ENCODE measurements at regions not wholly inside any gene's neighbourhood (a gene's known extent, or its start where the extent isn't known, plus 50 kb on each side); places are given as distances from the start of the nearest gene placed in this dataset.

GRCh38 chr6:128676456-128676855 lies 156.1 kb upstream of the PTPRK start:
- no peak for ATAC-seq (ENCODE audit: low read depth)
- no peaks in the 10 kb centered on the region for H3K36me3 Mint-ChIP-seq

GRCh38 chr6:128672023-128672422 lies 151.6 kb upstream of the PTPRK start:
- DNase-seq (no peak), ATAC-seq (ENCODE audit: low read depth) (no peak)
- no peak overlapping the region for H3K27ac Mint-ChIP-seq
- H3K4me3 Mint-ChIP-seq: no peak overlapping the region
- H3K9me3 Mint-ChIP-seq: peaks cover 2% of the 10 kb centered on the region
- POLR2A ChIA-PET: no interaction called here
- peaks cover 8% of the 10 kb centered on the region for H3K27me3 Mint-ChIP-seq
- no peaks in the 10 kb centered on the region for H3K36me3 Mint-ChIP-seq
- peaks cover 2% of the 10 kb centered on the region for H3K4me1 Mint-ChIP-seq

More at GRCh38 chr6:128676456-128676855, 156.1 kb upstream of the PTPRK start:
- no peak for DNase-seq
- H3K9me3 Mint-ChIP-seq: peaks cover 4% of the 10 kb centered on the region
- peaks cover 2% of the 10 kb centered on the region for H3K4me1 Mint-ChIP-seq
- no peak overlapping the region for H3K27ac Mint-ChIP-seq
- H3K27me3 Mint-ChIP-seq: peaks cover 2% of the 10 kb centered on the region
- H3K4me3 Mint-ChIP-seq: no peak overlapping the region
- POLR2A ChIA-PET: no interaction called here

DNA sequence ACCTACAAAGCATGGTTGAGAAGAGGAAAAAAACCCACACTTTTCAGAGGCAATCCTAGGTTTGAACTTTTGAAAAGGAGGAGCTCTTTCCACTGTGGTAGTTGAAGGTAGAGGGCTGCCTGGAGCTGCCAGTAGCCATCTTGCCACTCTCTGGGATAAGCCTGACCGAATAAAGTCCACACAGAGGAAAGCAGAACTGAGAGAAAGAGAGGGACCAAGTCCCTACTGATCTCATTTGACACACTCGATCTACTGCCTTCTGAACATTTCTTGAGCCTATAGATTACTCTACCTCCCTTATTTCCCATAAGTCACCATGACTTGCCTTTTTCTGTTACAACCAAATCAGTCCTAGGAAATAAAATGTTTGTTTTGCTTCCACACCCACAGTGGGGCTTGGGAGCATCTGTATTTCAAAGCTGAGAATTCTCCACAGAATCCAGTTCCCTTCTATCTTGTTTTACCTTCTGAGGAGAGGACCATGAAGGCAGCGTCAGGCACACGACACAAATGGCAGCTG lies 147.0 kb upstream of the PTPRK start:
- POLR2A ChIA-PET: no interaction called here
- peaks cover 6% of the 10 kb centered on the region for H3K27me3 Mint-ChIP-seq
- no peaks in the 10 kb centered on the region for H3K36me3 Mint-ChIP-seq
- ATAC-seq (ENCODE audit: low read depth) (no peak), DNase-seq (no peak)
- H3K4me3 Mint-ChIP-seq: no peak overlapping the region
- H3K9me3 Mint-ChIP-seq: no peaks in the 10 kb centered on the region
- H3K4me1 Mint-ChIP-seq: no peaks in the 10 kb centered on the region
- H3K27ac Mint-ChIP-seq: no peak overlapping the region

- no peak overlapping the region for H3K27ac Mint-ChIP-seq
- no peak overlapping the region for H3K4me3 Mint-ChIP-seq
- no peaks in the 10 kb centered on the region for H3K4me1 Mint-ChIP-seq
- no peaks in the 10 kb centered on the region for H3K9me3 Mint-ChIP-seq
- H3K36me3 Mint-ChIP-seq: no peaks in the 10 kb centered on the region
- H3K27me3 Mint-ChIP-seq: peaks cover 6% of the 10 kb centered on the region
- DNase-seq (no peak), ATAC-seq (ENCODE audit: low read depth) (no peak)
- POLR2A ChIA-PET: no interaction called here
Measured at GRCh38 chr6:128666405-128666804, 146.0 kb upstream of the PTPRK start.

DNA sequence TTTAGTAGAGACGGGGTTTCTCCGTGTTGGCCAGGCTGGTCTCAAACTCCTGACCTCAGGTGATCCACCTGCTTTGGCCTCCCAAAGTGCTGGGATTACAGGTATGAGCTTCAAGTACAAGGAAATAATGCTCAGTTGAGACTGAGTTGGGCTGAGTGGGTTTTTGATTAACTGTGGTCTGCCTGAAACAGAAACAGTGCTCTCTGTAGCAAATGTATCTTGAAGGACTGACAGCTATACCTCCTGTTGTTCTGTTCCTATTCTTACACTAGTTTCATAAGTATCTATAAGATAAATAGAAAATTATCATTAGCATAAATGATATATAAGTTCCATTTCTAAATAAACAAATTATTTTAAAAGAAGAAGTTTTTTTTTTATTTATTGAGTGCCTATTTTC lies 142.8 kb upstream of the PTPRK start:
- Mint-ChIP-seq H3K36me3 (peaks cover 2% of the 10 kb centered on the region), H3K4me1 (no peaks in the 10 kb centered on the region), H3K9me3 (no peaks in the 10 kb centered on the region), H3K27ac (no peak overlapping the region), H3K27me3 (no peaks in the 10 kb centered on the region), H3K4me3 (no peak overlapping the region)
- ATAC-seq (ENCODE audit: low read depth) (no peak), DNase-seq (no peak)
- POLR2A ChIA-PET: no interaction called here

DNA sequence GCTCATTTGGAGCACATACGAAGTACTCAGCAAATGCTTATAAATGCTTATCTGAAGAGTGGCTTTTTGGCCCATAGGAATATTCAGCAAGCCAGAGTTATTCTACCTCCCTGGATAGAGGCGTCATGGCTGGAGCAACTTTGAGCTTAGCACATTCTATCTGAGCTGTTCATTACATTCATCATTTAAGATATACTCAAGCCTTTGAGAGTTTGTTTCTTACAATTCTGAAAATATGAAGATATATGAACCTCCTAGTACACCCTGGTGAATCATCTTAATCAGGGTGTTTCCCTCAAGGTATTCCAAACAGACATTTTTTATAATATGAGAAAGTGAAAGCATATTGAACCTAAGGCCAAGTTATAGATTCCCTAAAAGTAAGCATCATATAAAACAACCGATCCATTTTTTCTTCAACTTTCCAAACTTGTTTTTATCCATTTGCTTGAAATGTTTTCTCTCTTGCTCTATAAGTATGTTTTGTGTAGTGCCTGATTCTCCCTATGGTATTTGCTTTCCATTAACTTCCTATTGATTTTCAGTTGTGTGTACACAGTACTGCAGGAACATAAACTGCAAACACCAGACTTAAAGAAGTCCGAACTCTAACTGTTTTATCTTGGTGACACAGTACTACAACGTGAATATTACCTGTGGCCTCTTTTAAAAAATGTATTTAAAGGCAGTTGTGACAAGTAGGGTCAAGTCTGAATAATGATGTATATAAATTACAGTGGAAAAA lies 139.7 kb upstream of the PTPRK start:
- Mint-ChIP-seq H3K4me3 (no peak overlapping the region), H3K4me1 (peaks cover 5% of the 10 kb centered on the region), H3K27ac (no peak overlapping the region), H3K27me3 (no peaks in the 10 kb centered on the region), H3K36me3 (peaks cover 5% of the 10 kb centered on the region), H3K9me3 (no peaks in the 10 kb centered on the region)
- no peak for ATAC-seq (ENCODE audit: low read depth)
- POLR2A ChIA-PET: no interaction called here
- DNase-seq: no peak

- Mint-ChIP-seq H3K4me1 (peaks cover 5% of the 10 kb centered on the region), H3K9me3 (no peaks in the 10 kb centered on the region), H3K27ac (no peak overlapping the region), H3K4me3 (no peak overlapping the region), H3K27me3 (no peaks in the 10 kb centered on the region), H3K36me3 (peaks cover 5% of the 10 kb centered on the region)
- no peak for ATAC-seq (ENCODE audit: low read depth)
- DNase-seq: no peak
- POLR2A ChIA-PET: no interaction called here
Measured at GRCh38 chr6:128659276-128659675, 138.9 kb upstream of the PTPRK start.

DNA sequence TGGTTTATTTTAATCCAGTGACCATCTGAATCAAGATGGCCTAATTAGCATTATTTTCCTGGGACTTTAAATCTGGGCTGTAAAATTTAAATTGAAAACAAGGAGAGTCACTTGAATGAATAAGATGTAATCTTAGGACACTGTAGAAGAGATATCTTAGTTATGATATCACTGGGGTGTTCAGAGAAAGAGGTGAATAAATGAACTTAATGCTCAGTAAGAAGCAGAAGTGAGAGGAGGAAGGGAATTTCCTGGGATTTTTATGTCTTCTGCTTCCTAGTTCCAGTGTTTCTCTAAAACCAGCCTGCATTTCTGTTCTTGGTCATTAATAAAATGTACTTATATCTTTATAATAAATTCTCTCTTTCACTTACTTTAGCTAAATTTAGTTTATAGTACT lies 136.8 kb upstream of the PTPRK start:
- Mint-ChIP-seq H3K4me3 (no peak overlapping the region), H3K27ac (no peak overlapping the region), H3K27me3 (no peaks in the 10 kb centered on the region), H3K36me3 (peaks cover 5% of the 10 kb centered on the region), H3K4me1 (peaks cover 5% of the 10 kb centered on the region), H3K9me3 (peaks cover 1% of the 10 kb centered on the region)
- no peak for DNase-seq
- POLR2A ChIA-PET: no interaction called here
- no peak for ATAC-seq (ENCODE audit: low read depth)

- Mint-ChIP-seq H3K36me3 (peaks cover 5% of the 10 kb centered on the region), H3K4me1 (peaks cover 5% of the 10 kb centered on the region), H3K27me3 (no peaks in the 10 kb centered on the region), H3K27ac (no peak overlapping the region), H3K4me3 (no peak overlapping the region), H3K9me3 (peaks cover 1% of the 10 kb centered on the region)
- ATAC-seq (ENCODE audit: low read depth) (peak; percentile 30), DNase-seq (no peak)
- POLR2A ChIA-PET: no interaction called here
Measured at GRCh38 chr6:128655978-128656498, 135.6 kb upstream of the PTPRK start.

- Mint-ChIP-seq H3K4me1 (peaks cover 1% of the 10 kb centered on the region), H3K27ac (no peak overlapping the region), H3K36me3 (no peaks in the 10 kb centered on the region), H3K4me3 (no peak overlapping the region), H3K9me3 (no peaks in the 10 kb centered on the region), H3K27me3 (no peaks in the 10 kb centered on the region)
- POLR2A ChIA-PET: no interaction called here
- DNase-seq: no peak
- no peak for ATAC-seq (ENCODE audit: low read depth)
Measured at GRCh38 chr6:128648022-128648598, 127.7 kb upstream of the PTPRK start.

DNA sequence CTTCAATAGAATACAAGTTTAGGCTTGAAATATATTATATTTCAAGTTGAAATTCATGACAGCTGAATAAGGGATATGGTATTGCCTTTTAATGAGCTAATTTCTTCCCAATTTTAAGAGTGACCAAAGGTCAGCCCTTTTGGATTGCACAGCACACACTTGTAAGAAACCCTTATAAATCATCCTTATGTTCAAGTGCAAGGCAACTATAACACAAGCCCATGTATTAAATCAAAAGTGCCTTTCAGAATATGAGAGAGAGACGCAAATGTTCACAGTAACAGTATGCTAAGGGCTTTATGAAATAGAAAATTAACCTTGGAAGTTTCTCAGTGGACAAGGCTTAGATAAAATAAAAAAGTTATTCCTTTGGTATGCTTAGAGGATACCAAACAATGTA lies 121.7 kb upstream of the PTPRK start:
- ATAC-seq (ENCODE audit: low read depth): no peak
- no peak for DNase-seq
- Mint-ChIP-seq H3K4me3 (no peak overlapping the region), H3K27me3 (peaks cover 2% of the 10 kb centered on the region), H3K27ac (no peak overlapping the region), H3K9me3 (no peaks in the 10 kb centered on the region), H3K36me3 (no peaks in the 10 kb centered on the region), H3K4me1 (no peaks in the 10 kb centered on the region)
- POLR2A ChIA-PET: no interaction called here

DNA sequence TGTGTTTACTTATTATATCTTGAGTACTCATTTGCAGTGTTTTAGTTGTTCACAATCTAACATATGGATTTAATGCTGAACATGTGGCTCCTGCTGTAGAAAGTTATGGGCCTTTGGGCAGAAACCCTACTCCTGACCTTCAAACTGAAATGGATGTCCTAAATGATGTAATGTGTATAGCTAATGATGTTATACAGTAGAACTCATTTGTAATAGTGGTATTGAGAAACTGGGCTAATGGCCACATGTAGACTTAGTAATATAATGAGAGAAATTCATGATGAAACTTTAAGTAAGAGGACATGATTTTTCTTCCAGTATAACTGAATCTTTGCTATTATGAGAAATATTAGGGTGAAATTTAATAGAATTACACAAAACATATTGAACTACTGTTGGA lies 121.3 kb upstream of the PTPRK start:
- no peak overlapping the region for H3K27ac Mint-ChIP-seq
- peaks cover 2% of the 10 kb centered on the region for H3K27me3 Mint-ChIP-seq
- no peaks in the 10 kb centered on the region for H3K36me3 Mint-ChIP-seq
- H3K9me3 Mint-ChIP-seq: no peaks in the 10 kb centered on the region
- no peaks in the 10 kb centered on the region for H3K4me1 Mint-ChIP-seq
- POLR2A ChIA-PET: no interaction called here
- no peak for DNase-seq
- no peak overlapping the region for H3K4me3 Mint-ChIP-seq
- no peak for ATAC-seq (ENCODE audit: low read depth)

DNA sequence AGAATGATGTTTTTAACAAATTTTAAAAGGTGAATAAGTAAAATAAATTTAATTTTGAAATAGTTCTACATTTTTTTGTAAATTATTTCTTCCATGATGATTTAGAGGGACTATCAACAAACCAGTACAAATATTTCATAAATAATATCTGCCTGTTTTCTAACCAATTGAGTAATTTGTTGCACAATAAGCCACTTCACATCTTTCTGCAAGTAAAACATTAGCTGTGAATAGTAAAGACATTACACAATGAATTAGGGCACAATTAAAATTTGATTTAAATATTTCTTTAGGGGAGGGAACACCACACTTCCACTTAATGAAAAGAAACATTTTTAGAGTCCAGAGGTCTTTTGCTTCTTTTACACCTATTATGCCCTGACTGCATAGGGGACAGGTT lies 118.4 kb upstream of the PTPRK start:
- Mint-ChIP-seq H3K27me3 (peaks cover 2% of the 10 kb centered on the region), H3K27ac (no peak overlapping the region), H3K9me3 (no peaks in the 10 kb centered on the region), H3K4me1 (no peaks in the 10 kb centered on the region), H3K4me3 (no peak overlapping the region), H3K36me3 (no peaks in the 10 kb centered on the region)
- POLR2A ChIA-PET: no interaction called here
- DNase-seq (no peak), ATAC-seq (ENCODE audit: low read depth) (no peak)

GRCh38 chr6:128635219-128635618 lies 114.8 kb upstream of the PTPRK start:
- DNase-seq (no peak), ATAC-seq (ENCODE audit: low read depth) (no peak)
- H3K9me3 Mint-ChIP-seq: no peaks in the 10 kb centered on the region
- no peak overlapping the region for H3K4me3 Mint-ChIP-seq
- no peaks in the 10 kb centered on the region for H3K36me3 Mint-ChIP-seq
- H3K27me3 Mint-ChIP-seq: peaks cover 2% of the 10 kb centered on the region
- POLR2A ChIA-PET: no interaction called here
- no peaks in the 10 kb centered on the region for H3K4me1 Mint-ChIP-seq
- no peak overlapping the region for H3K27ac Mint-ChIP-seq

Data from activated naive CD8-positive, alpha-beta T cell treated with anti-CD3 and anti-CD28 coated beads, Interleukin-2, amount 10 ng/mL, durations not matched to agents 7 days and 5 days (primary cell).